ENCODE measurements at regions not wholly inside any gene's neighbourhood (a gene's known extent, or its start where the extent isn't known, plus 50 kb on each side); places are given as distances from the start of the nearest gene placed in this dataset.

DNA sequence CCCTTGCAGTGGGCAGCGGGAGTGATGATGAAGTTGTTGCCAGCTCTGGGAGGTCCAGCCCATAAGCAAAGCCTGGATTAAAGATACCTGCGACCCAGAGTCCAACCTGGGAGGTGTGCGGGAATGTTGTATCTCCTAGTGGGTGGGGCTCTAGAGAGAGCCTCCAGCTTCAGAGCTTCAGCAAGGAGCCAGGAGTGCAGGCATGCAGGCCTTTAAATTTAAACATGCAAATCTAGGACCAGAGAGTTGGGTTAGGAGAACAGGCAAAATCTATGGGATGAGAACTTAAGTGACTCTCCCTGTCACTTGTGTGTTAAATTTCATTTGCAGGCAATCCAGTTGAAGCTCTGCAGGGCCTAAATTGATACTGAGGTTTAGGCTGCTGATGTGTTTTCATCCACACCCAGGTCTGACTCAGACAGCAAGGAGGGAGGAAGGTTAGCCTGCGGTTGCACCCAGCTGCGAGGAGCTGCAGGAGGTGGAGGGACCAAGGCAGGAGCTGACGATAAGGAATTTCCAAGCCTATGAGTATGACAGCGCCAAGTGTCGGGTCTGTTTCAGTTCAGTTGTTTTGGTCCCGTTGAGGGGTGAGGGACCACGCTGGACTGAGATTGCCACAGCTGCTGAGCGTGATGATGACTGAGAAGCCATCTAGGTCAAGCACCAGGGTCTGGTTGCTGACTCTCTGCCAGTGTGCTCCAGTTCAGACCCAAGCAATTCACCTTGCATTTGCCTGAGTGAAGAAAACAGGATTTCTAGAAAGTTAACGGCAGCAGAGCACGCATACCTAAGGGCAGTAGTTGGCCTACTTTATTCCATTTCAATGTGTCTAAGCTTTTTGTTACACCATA lies 243.0 kb downstream of the ICE1 start:
- DNase-seq (ENCODE audit: low spot score) = no peak
- intact Hi-C loops (cut with DNase I) = loop anchor here in 1 of 2 donors (10.0 kb wide), 1 partner anchor 151 kb away; no protein-coding TSS in a partner anchor

DNA sequence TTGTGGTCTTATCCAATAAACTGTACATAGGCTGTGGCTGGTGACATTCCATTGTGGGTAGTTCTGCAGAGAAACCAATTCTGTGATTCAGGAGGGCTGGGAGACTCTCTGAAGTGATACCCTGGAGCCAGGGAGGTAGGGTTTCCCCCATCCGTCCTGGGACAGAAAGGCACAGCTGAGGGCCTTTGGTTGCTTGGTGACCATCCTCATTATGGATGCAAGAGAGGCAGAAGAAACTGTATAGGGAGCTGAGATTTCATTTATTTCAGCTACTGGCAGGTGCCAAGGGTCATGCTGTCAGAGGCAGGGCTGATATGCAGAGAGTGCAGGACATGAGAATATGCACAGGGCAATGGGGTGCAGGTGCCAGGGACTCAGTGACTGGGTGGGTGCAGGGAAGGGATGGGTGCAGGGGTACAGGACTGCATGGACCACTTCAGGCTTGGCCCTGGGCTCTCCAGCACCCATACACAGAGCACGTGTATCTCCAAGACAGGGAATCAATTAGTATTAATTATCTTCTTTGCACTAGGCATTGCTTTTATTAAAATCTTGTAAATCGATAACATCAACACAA lies 236.5 kb downstream of the ICE1 start:
- no peak for DNase-seq (ENCODE audit: low spot score)
- intact Hi-C loops (cut with DNase I) = no loop called here

DNA sequence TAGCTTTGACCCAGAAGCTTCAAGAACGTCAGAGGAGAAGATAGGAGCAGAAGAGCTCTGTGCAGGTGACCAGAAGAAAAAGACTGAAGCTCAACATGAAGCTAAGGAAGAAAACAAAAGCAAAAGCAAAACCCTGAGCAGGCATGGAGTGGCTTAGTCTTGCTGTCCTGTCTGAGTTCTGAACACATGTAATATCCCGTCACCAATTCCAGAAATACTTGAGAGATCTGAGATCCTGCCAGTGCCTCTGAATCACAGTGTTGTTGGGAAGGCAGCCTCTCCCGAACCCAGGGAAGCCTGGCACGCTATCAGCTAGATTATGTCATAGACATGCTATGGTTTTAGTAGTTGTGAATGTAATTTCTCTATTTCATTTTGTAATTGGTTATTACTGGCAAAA lies 235.7 kb downstream of the ICE1 start:
- peak; percentile 85 for DNase-seq (ENCODE audit: low spot score)
- intact Hi-C loops (cut with DNase I) = no loop called here

DNA sequence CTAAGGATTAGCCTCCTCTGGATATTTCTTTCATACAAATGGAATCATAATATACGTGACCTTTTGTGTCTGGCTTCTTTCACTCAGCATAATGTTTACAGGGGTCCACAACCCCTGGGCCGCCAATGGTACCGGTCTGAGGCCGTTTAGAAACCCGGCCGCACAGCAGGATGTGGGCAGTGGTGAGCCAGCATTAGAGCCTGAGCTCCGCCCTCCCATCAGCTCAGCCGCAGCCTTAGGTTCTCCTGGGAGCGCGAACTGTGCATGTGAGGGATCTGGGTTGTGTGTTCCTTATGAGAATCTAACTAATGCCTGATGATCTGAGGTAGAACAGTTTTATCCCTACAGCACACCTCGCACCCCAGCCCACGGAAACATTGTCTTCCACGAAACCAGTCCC lies 229.7 kb downstream of the ICE1 start:
- intact Hi-C loops (cut with DNase I) = no loop called here
- DNase-seq (ENCODE audit: low spot score) = no peak

DNA sequence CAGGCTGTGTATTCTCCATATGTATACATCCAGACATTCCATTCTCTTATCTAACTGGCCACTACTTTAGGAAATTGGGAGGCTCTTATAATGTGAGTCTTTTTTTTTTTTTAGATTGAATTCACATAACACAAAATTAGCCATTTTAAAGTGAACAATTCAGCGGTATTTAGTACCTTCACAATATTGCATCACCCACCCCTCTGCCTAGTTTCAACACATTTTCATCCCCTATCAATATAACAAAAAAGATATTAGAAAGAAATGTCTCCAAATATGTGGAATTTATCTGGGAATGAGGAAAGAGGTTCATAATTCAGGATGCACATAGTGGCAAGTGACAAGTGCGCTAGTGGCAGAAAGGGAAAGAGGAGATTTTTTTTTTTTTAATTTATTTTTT lies 228.5 kb downstream of the ICE1 start:
- no peak for DNase-seq (ENCODE audit: low spot score)
- intact Hi-C loops (cut with DNase I) = no loop called here

DNA sequence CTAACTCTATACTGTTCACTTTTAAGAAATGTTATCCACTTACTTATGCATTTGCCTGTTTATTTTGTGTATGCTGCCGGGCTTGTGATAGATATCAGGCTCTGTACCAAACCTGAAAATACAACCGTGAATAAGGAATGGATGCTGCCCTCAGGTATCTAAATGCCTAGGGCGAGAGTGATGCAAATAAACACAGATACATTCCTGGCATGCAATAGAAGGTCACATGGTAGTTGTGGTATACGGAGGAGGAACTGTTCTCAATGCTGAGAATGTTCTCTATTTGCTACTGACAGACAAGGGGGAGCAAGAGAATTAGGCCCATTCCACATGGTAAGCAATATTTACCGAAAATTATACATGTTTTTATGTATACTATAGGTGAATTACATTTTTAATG lies 227.8 kb downstream of the ICE1 start:
- intact Hi-C loops (cut with DNase I) = no loop called here
- no peak for DNase-seq (ENCODE audit: low spot score)

DNA sequence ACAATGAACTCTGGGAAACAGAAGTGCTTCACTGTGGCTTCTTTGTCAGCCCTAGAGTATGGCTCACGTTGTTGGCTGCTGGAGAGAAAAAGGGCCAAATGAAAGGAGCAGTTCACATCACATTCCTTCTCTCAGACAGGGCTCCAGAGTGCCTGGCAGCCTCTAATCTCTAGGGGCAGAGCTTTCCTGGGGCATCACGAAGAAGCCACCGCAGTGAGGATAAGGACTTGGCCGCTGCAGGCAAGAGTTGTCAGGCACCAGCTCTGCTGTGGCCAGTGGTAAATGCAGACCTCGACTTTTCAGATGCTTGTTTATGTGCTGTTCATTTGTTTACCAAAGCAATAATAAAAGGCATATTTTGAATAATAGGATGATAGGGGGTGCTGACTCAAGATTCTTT lies 227.2 kb downstream of the ICE1 start:
- DNase-seq (ENCODE audit: low spot score) = no peak
- intact Hi-C loops (cut with DNase I) = no loop called here

DNA sequence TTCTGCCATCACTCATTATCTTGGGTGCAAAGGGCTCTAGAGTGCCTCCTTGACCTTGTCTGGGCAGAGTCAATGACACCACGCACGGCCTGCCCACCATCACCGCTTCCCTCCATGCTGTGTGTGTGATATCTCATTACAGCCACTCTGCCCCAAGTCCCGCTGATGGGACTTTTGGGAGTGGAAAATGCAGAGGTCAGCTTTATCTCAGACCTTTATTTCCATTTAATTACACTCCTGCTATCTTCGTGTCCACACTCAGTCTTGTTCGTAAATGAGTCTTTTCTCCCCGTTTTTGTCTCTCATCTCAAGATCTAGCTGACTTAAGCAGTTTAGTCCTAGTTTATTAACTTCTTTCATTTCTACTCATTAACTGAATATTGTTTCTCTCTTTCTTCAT lies 226.2 kb downstream of the ICE1 start:
- no peak for DNase-seq (ENCODE audit: low spot score)
- intact Hi-C loops (cut with DNase I) = no loop called here

DNA sequence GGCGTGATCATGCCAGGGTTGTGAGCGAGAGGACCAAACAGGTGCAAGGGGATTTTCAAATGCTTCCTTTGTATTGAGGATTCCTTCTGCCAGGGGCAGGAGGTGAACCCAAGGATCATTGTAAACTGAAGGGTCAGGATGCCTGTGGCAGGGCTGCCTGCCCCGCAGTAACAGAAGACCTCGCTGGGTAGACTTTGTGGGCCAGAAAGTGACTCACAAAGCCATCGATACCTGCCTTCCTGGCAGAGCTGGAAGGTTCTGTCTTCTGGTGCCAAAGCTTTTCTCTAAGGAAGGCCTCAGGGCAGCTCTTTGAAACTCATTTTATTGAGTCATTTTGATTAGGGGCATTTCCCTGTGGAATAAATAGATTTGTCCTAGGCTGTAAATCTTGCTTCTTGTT lies 223.4 kb downstream of the ICE1 start:
- no peak for DNase-seq (ENCODE audit: low spot score)
- intact Hi-C loops (cut with DNase I) = no loop called here

DNA sequence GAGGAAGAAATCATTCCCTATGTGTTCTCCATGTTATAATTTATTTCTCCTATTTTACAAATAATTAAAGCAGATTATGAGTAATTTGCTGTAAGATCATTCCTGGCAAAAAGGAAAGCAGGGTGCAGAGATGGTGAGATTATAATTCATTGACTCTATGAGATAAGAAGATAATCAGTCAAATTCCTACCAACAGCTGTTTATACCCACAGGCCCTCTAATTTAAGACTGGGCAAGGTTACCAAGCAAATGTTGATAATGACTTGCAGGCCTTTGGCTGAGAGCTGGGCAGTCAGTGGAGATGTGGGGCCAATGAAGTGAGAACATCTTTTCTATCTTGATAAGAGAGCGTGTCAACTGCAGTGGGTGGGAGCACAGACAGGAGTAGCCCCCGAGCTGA lies 222.7 kb downstream of the ICE1 start:
- DNase-seq (ENCODE audit: low spot score) = no peak
- intact Hi-C loops (cut with DNase I) = no loop called here

DNA sequence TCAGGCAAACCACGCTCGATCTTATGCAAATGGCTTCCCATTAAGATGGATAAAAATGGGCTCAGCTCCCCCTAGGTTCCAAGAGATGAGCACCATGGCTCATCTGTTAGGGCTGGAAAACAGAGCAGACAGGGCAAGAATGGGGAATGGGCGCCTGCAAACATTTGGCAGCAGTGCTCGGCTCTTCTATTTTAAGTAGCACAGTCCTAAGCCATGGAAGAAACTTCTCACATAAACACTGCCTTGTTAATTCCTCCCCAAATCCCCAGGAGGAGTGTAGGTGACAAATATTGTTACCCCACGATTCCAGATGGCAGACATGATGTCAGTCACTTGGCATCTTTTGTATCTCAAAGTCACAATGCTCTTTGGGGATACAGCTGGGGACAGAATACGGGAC lies 221.8 kb downstream of the ICE1 start:
- intact Hi-C loops (cut with DNase I) = no loop called here
- DNase-seq (ENCODE audit: low spot score) = no peak

DNA sequence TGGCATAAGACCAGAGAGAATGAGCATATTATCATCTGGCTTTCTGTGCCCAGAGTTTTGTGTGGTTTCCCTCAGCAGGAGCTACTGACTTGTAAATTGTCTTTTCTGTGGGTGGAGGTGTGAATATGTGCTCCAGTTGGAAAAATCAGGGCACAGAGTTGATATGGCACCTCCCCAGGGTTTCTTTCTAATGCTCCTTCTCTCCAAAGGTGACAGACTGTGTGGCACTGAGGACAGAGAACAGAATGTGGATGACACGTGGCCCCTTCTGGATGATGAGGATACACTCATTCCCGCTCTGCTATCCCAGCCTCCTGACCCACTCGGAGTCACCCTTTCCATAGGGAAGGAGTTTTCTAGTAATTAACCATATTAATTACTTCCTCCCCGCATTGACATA lies 221.0 kb downstream of the ICE1 start:
- intact Hi-C loops (cut with DNase I) = no loop called here
- no peak for DNase-seq (ENCODE audit: low spot score)

DNA sequence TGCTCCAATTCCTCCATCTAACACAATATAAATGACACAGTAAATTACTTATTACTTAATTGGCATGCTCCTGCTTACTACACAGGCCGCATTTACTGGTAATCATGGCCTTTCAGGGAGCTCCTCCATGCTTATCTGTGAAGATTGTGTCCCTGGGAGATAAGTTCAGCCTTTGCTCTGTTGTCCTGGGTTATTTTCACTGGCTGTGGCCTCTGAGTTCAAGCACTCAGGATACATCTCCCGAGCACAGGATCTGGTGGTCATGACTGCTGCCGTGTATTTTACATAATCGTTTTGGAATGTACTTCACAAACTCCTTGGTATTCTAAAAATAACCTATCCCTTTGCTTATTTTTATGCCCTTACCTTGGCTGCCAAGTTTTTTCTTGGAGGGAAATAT lies 215.7 kb downstream of the ICE1 start:
- intact Hi-C loops (cut with DNase I) = no loop called here
- DNase-seq (ENCODE audit: low spot score) = no peak

DNA sequence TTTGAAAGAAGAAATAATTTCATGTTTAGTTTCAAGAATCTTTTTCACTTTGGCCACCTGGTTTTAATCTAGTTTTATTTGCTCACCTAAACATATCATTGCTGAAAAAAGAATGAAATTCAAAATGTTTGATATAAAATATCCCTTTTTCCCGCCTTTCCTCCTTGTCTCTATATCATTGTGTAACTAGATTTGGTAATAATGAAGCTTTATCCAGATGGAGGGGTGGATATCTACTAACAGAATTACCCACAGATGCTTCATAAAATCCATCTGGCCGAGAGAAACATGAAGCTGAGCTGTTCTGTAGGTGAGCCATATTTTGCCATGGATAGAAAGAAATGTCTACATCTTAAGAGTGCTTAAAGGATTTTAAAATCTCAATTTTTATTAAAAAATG lies 214.7 kb downstream of the ICE1 start:
- no peak for DNase-seq (ENCODE audit: low spot score)
- intact Hi-C loops (cut with DNase I) = no loop called here

DNA sequence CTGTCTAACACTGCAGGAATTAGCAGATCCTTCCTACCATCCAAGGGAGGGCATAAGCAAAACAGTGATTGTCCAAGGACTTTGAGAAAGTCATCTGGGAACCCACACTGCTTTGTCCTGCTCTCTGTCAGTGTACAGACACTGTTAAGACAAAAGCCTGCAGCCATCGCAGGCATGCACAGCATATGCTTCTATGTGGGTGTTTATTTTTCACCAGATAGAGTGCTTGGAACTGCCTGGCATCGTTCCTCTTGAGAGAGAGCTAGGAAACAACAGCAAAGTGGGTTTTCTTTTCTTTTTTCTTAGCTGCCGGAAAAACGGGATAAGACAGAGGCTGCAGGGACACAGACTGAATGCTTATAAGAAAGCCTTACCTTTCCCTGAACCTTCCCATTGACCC lies 212.3 kb downstream of the ICE1 start:
- intact Hi-C loops (cut with DNase I) = no loop called here

DNA sequence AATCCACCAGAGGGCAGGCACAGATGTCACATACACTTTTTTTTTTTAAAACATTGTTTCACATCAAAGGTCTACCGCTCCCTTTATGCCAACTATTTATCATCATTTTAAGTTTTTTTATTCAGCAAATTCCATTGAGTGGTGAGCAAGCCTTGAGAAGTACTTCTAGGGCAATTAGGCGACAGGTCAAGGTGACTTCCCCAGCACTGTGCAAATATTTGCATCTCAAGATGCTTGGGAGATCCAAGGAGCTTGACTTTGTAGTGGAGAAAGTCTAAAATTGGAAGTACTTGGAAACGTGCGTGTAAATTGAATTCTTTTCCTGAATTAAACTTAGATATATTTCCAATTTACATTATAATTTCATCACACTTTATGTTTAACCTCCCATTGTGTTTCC lies 211.1 kb downstream of the ICE1 start:
- intact Hi-C loops (cut with DNase I) = no loop called here
- DNase-seq (ENCODE audit: low spot score) = no peak

More for the DNA sequence above, 212.3 kb downstream of the ICE1 start:
- DNase-seq (ENCODE audit: low spot score) = no peak

DNA sequence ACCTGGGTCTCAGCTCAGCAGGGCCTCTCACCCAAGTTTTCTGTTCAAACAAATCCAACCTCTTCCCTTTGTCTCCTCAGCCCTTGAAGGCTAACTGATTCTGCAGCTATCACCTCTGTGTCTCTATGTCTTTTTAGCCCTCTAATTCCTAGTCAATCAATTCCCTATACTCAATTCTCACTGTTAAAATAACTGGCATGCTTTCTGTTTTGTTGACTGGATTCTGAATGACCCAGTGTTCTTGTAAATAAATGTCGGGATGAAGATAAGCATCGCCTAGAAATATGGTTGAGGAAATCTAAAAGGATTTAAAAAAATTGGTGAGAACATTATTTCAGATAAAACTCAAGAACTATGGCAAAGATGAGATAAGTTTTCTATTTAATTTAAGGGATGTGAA lies 210.2 kb downstream of the ICE1 start:
- DNase-seq (ENCODE audit: low spot score) = no peak
- intact Hi-C loops (cut with DNase I) = no loop called here

DNA sequence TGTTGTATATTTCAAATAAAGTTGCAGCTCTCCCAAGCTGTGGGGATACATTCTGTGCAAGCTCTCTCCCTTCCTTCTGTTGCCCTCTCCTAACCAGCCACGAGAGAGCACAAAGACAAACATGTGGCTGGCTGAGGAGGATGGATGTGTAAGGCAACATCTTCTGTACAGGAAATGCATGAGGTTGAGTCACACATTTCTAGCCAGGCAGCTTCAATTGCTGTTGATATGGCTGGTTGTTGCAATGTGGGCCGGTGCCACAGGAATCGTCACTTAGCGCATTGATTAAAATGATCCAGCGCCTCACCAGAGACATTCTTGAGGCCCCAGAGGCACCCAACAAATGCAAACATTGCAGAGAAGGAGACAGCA lies 207.1 kb downstream of the ICE1 start:
- intact Hi-C loops (cut with DNase I) = no loop called here
- DNase-seq (ENCODE audit: low spot score) = no peak

DNA sequence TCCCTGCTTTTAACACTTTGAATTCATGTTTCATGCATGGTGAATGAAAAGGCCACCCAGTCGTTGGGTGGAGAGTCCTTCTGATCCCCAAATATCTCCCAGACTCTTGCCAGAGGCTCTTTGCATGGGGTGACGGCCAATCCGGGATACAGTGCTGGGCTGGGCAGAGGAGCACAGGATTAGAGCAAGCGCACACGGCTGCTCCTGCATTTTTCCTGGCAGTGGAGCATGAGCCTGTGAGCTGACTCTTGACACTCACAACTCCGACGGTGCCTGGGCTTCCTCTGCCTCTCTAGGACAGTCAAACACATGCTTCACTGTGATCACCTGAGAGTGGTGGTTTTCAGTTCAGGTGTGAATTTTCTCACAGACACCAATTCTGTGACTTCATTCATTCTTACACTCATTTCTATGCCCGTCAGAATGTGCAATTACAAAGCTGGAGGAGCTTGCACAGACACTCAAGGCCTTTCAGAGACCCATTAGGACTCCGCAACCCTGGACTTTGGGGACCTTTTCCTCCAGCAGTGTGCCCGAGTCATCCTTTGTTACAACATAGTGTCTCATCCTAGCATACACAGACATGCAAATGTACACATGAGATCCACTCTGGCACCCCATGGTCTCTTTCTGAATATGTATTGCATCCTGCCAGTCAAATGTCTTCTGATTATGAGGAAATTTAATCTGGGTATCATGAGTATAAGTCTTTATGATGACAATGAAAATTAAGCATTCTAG lies 206.6 kb downstream of the ICE1 start:
- intact Hi-C loops (cut with DNase I) = no loop called here

DNA sequence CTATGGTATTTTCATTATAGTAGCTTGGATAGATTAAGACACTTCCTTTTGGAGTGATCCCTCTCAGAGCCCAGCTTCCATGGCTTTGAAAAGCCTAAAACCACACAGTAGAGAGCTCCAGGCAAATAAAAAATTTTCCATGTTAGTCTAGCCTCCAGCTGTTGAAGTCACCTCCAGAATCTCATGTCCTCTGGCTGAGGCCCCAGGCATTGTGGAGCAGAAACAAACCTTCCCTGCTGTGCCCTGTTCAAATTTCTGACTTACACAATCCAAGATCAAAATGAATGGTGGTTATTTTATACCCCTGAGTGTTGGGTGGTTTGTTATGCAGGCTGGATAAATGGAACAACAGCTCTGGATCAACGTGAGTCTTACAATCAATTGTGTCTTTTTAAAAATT lies 203.9 kb downstream of the ICE1 start:
- DNase-seq (ENCODE audit: low spot score) = no peak
- intact Hi-C loops (cut with DNase I) = no loop called here

More for the DNA sequence above, 206.6 kb downstream of the ICE1 start:
- DNase-seq (ENCODE audit: low spot score) = no peak

DNA sequence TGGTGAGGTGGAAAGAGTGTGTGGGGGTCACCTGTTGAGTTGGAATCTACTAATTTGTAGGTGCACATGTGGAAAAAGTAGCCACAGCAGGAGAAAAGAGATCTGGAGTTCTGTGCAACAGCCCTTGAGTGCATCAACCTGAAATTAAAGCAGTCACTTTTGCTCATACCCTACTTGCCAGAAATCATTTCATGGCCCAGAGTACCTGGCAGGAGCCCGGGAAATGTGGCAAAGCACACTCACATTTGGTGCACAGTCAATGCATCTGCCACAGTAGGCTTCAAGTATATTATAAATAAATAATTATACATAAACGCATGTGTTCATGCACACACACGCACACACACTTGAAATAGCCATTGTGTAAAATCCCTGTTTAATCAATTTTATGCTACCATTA lies 203.0 kb downstream of the ICE1 start:
- intact Hi-C loops (cut with DNase I) = no loop called here

More for the DNA sequence above, 203.0 kb downstream of the ICE1 start:
- DNase-seq (ENCODE audit: low spot score) = no peak

Data from posterior vena cava (tissue), 2 donors.